ENCODE measurements at regions not wholly inside any gene's neighbourhood (a gene's known extent, or its start where the extent isn't known, plus 50 kb on each side); places are given as distances from the start of the nearest gene placed in this dataset.
"Not testable (repeated sequence)": the region's sequence is repeated elsewhere in the genome, so short reads cannot be mapped to it uniquely, and the experiment has no call there.

- DNase-seq (ENCODE audit: extremely low read depth, insufficient read length): no peak
- Histone ChIP-seq H3K27me3 (replicated peaks; ENCODE audit: control insufficient read depth, insufficient read depth, low read length) (no peaks in the 10 kb centered on the region), H3K36me3 (ENCODE audit: control insufficient read depth, insufficient read depth, low read length) (no peaks in the 10 kb centered on the region), H3K4me3 (replicated peaks; ENCODE audit: low read depth, low read length) (no peak overlapping the region)
- no peak for TF ChIP-seq CTCF (IDR thresholded peaks at IDR 0.05; ENCODE audit: insufficient read depth, low read length, poor library complexity, severe bottlenecking)
Observed at GRCh38 chr20:29408034-29408695, 1849.3 kb upstream of the DEFB115 start.

- not testable (repeated sequence) for H3K36me3 ChIP-seq (ENCODE audit: control insufficient read depth, insufficient read depth, low read length); DNase-seq (ENCODE audit: extremely low read depth, insufficient read length); H3K27me3 ChIP-seq (replicated peaks; ENCODE audit: control insufficient read depth, insufficient read depth, low read length); H3K4me3 ChIP-seq (replicated peaks; ENCODE audit: low read depth, low read length)
Observed at GRCh38 chr20:29408707-29409106, 1848.8 kb upstream of the DEFB115 start.

DNA sequence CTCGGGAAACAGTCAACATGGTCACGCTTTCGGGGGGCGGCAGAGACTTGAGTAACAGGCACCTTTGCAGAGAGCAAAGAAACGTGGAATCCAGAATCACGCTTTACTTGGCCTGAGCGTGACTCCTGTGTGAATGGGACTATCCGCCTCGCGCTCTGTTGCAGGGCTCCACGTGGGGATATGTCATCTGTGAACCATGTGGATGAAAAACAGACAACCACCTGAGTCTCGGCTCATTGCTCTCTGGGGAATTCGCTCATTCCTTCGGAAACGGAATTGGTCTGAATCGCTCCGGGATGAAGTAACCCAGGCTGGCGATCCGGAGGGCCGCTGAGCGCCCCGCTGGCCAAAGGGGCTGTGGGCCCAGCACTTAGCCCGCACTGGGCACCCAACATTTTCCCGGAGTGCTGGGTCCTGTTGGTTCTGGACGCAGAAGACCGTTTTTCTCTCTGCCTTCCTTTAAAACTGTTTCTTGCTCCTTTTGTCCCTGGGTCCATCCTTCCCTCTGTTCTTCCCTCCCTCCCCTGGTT lies 1848.2 kb upstream of the DEFB115 start:
- H3K27me3 ChIP-seq (replicated peaks; ENCODE audit: control insufficient read depth, insufficient read depth, low read length); H3K36me3 ChIP-seq (ENCODE audit: control insufficient read depth, insufficient read depth, low read length); H3K4me3 ChIP-seq (replicated peaks; ENCODE audit: low read depth, low read length); DNase-seq (ENCODE audit: extremely low read depth, insufficient read length): not testable (repeated sequence)

- no peak overlapping the region for H3K4me3 ChIP-seq (replicated peaks; ENCODE audit: low read depth, low read length)
- H3K27me3 ChIP-seq (replicated peaks; ENCODE audit: control insufficient read depth, insufficient read depth, low read length): no peaks in the 10 kb centered on the region
- H3K36me3 ChIP-seq (ENCODE audit: control insufficient read depth, insufficient read depth, low read length): no peaks in the 10 kb centered on the region
- no peak for TF ChIP-seq CTCF (IDR thresholded peaks at IDR 0.05; ENCODE audit: insufficient read depth, low read length, poor library complexity, severe bottlenecking)
- no peak for DNase-seq (ENCODE audit: extremely low read depth, insufficient read length)
Observed at GRCh38 chr20:29409833-29410805, 1847.3 kb upstream of the DEFB115 start.

DNA sequence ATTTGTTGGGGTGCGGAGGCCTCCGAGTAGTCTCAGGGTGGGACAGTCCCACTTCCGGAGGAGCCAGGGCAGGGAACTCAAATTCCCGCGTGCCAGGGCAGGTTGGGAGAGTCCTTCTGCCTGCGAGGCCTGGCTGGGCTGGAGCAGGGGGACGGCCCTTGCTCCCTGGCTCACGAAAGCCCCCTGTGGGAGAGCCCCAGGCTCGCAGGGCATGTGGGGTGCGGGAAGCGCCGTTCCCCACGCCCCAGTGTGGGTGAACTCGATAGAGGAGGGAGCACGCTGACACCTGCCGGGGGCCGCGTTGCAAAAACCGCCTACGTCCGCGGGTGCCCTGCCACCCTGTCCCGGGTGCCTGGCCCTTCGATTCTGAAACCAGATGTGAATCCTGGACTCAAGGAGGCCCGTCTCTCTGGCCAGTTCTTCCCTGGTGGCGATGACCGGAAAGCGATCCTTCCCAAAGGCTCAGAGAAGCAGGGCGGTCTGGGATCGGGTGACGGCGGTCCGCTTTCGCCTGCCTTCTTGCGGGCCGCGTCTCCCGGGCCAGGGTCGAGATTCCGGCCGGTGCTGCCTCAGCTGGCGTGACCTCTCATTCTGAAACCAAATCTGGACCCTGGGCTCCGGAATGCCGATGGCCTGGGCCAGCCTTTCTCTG lies 1846.5 kb upstream of the DEFB115 start:
- no peak for DNase-seq (ENCODE audit: extremely low read depth, insufficient read length)
- H3K36me3 ChIP-seq (ENCODE audit: control insufficient read depth, insufficient read depth, low read length): no peaks in the 10 kb centered on the region
- TF ChIP-seq CTCF (IDR thresholded peaks at IDR 0.05; ENCODE audit: insufficient read depth, low read length, poor library complexity, severe bottlenecking): no peak
- no peak overlapping the region for H3K4me3 ChIP-seq (replicated peaks; ENCODE audit: low read depth, low read length)
- no peaks in the 10 kb centered on the region for H3K27me3 ChIP-seq (replicated peaks; ENCODE audit: control insufficient read depth, insufficient read depth, low read length)

DNA sequence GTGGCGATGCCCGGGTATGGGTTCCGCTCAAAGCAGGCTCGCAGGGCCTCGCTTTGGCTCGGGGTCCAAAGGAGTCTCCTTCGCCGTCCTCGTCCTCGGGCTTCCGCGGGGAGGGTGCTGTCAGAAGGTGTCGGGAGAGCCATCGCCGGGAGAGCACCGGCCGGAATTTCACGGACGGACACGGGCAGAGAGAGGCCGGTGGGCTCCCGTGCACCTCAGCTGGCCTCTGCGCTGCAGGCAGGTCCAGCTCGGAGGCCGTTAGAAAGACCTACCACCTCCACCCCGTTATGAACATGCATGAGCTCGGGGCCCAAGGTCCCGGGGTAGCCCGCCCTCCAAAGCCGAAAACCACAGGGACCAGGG lies 1846.0 kb upstream of the DEFB115 start:
- not testable (repeated sequence) for H3K27me3 ChIP-seq (replicated peaks; ENCODE audit: control insufficient read depth, insufficient read depth, low read length); H3K4me3 ChIP-seq (replicated peaks; ENCODE audit: low read depth, low read length); H3K36me3 ChIP-seq (ENCODE audit: control insufficient read depth, insufficient read depth, low read length)
- peak; percentile 34 for DNase-seq (ENCODE audit: extremely low read depth, insufficient read length)

- H3K27me3 ChIP-seq (replicated peaks; ENCODE audit: control insufficient read depth, insufficient read depth, low read length): no peaks in the 10 kb centered on the region
- no peak for TF ChIP-seq CTCF (IDR thresholded peaks at IDR 0.05; ENCODE audit: insufficient read depth, low read length, poor library complexity, severe bottlenecking)
- H3K4me3 ChIP-seq (replicated peaks; ENCODE audit: low read depth, low read length): no peak overlapping the region
- no peaks in the 10 kb centered on the region for H3K36me3 ChIP-seq (ENCODE audit: control insufficient read depth, insufficient read depth, low read length)
- no peak for DNase-seq (ENCODE audit: extremely low read depth, insufficient read length)
Observed at GRCh38 chr20:29419378-29419777, 1838.1 kb upstream of the DEFB115 start.

Data from GM06990 (cell line).